ENCODE measurements at regions not wholly inside any gene's neighbourhood (a gene's known extent, or its start where the extent isn't known, plus 50 kb on each side); places are given as distances from the start of the nearest gene placed in this dataset.
"Not testable (repeated sequence)": the region's sequence is repeated elsewhere in the genome, so short reads cannot be mapped to it uniquely, and the experiment has no call there.

DNA sequence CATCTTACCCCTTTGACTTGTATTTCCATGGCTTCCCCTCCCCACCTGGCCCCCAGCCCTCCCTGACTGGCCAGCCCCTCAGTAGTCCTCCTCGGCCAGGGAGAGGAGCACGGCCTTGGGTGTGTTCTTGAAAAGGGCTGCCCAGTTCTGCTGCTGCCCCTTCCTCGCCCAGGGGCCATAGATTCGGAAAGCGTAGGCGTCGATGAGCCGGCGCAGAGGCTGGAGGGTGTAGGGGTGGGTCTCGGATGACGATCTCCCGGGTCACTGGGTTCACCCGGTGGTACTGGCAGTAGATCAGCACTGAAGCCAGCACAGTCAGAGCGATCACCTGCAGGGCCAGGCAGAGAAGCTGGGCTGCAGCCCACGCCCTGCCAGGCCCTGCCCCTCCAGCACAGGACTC is 71.7 kb downstream of the ZNF479 start:
- not testable (repeated sequence) for TF ChIP-seq EZH2 (IDR thresholded peaks at IDR 0.05; ENCODE audit: borderline replicate concordance)
- TF ChIP-seq, protein P1, sequence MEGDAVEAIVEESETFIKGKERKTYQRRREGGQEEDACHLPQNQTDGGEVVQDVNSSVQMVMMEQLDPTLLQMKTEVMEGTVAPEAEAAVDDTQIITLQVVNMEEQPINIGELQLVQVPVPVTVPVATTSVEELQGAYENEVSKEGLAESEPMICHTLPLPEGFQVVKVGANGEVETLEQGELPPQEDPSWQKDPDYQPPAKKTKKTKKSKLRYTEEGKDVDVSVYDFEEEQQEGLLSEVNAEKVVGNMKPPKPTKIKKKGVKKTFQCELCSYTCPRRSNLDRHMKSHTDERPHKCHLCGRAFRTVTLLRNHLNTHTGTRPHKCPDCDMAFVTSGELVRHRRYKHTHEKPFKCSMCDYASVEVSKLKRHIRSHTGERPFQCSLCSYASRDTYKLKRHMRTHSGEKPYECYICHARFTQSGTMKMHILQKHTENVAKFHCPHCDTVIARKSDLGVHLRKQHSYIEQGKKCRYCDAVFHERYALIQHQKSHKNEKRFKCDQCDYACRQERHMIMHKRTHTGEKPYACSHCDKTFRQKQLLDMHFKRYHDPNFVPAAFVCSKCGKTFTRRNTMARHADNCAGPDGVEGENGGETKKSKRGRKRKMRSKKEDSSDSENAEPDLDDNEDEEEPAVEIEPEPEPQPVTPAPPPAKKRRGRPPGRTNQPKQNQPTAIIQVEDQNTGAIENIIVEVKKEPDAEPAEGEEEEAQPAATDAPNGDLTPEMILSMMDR (IDR thresholded peaks at IDR 0.05; ENCODE audit: poor library complexity) = not testable (repeated sequence)

Data from hepatocyte (in vitro differentiated cells).